Cardiac muscle cell (in vitro differentiated cells and primary cell): ENCODE measurements at regions not wholly inside any gene's neighbourhood (a gene's known extent, or its start where the extent isn't known, plus 50 kb on each side); places are given as distances from the start of the nearest gene placed in this dataset.

Experiments
- DNase-seq, 2 donors: peaks; one replicate each; pipeline versions ENCODE4 v3.0.0 to v3.0.0-alpha.2; 2010 to 2017; ENCODE audit warnings: low read depth in 1 of 2, low spot score in 1 of 2
- H3K27ac ChIP-seq: fragments of 200-600 bp; sonication (generic); 2 replicates; pipeline ENCODE4 v1.5.1; 2016
- H3K27me3 ChIP-seq: fragments of 200-600 bp; sonication (generic); 2 replicates; pipeline ENCODE4 v1.6.0; 2016; ENCODE audit warnings: control low read depth
- H3K36me3 ChIP-seq: fragments of 200-600 bp; sonication (generic); 2 replicates; pipeline ENCODE4 v1.5.1; 2016; ENCODE audit warnings: control low read depth
- H3K4me1 ChIP-seq: fragments of 200-600 bp; sonication (generic); 2 replicates; pipeline ENCODE4 v1.8.1; 2017; ENCODE audit warnings: low read depth, mild to moderate bottlenecking, mixed run types
- H3K4me3 ChIP-seq: fragments of 200-600 bp; sonication (generic); 2 replicates; pipeline ENCODE4 v1.5.1; 2016; ENCODE audit warnings: mild to moderate bottlenecking
- H3K9me3 ChIP-seq: fragments of 200-600 bp; sonication (generic); 2 replicates; pipeline ENCODE4 v1.5.1; 2017; ENCODE audit warnings: low read depth, mild to moderate bottlenecking, control low read depth
- CTCF ChIP-seq: IDR thresholded peaks from 2 replicates; pipeline ENCODE4 v1.5.1; 2012; ENCODE audit warnings: low read depth, mild to moderate bottlenecking, low read length

GRCh38 chr10:76615049-76615448, 1022.6 kb downstream of the KCNMA1 start:
- Histone ChIP-seq H3K36me3 (no peaks in the 10 kb centered on the region), H3K9me3 (no peaks in the 10 kb centered on the region), H3K4me3 (no peak overlapping the region), H3K27me3 (no peaks in the 10 kb centered on the region), H3K4me1 (no peaks in the 10 kb centered on the region), H3K27ac (no peak overlapping the region)
- DNase-seq = no peak
- TF ChIP-seq CTCF = no peak
